DMS53 (cell line): ENCODE measurements at regions not wholly inside any gene's neighbourhood (a gene's known extent, or its start where the extent isn't known, plus 50 kb on each side); places are given as distances from the start of the nearest gene placed in this dataset.

Source experiments
- DNase-seq: peaks from one replicate; lab custom pipeline; 2025; lab: John Stamatoyannopoulos, UW

GRCh38 chr6:82740072-82740471 is 325.6 kb downstream of the UBE3D start:
- peak; percentile 14 for DNase-seq

GRCh38 chr6:82741325-82741995 is 324.2 kb downstream of the UBE3D start:
- DNase-seq, result no peak

- DNase-seq, result no peak
These were observed 323.6 kb downstream of the UBE3D start for GRCh38 chr6:82741996-82742385.

GRCh38 chr6:82744286-82745015 is 321.2 kb downstream of the UBE3D start:
- DNase-seq, result no peak

- no peak for DNase-seq
These were observed 315.1 kb downstream of the UBE3D start for GRCh38 chr6:82750556-82750955.

GRCh38 chr6:82751718-82752117 is 313.9 kb downstream of the UBE3D start:
- no peak for DNase-seq

- no peak for DNase-seq
These were observed 303.8 kb downstream of the UBE3D start for GRCh38 chr6:82761674-82762345.

- no peak for DNase-seq
These were observed 299.2 kb downstream of the UBE3D start for GRCh38 chr6:82766476-82766875.

- DNase-seq, result no peak
These were observed 298.6 kb downstream of the UBE3D start for GRCh38 chr6:82767037-82767436.

GRCh38 chr6:82767447-82767846 is 298.2 kb downstream of the UBE3D start:
- DNase-seq, result no peak

- no peak for DNase-seq
These were observed 292.6 kb downstream of the UBE3D start for GRCh38 chr6:82772851-82773717.

GRCh38 chr6:82775361-82775760 is 290.3 kb downstream of the UBE3D start:
- no peak for DNase-seq

- no peak for DNase-seq
These were observed 289.7 kb downstream of the UBE3D start for GRCh38 chr6:82775981-82776380.

GRCh38 chr6:82779041-82779440 is 286.6 kb downstream of the UBE3D start:
- no peak for DNase-seq

GRCh38 chr6:82780334-82780733 is 285.3 kb downstream of the UBE3D start:
- DNase-seq, result no peak

GRCh38 chr6:82781620-82782204 is 283.9 kb downstream of the UBE3D start:
- DNase-seq, result no peak

GRCh38 chr6:82783587-82784236 is 281.9 kb downstream of the UBE3D start:
- peak; percentile 49 for DNase-seq

GRCh38 chr6:82785206-82785605 is 280.4 kb downstream of the UBE3D start:
- DNase-seq, result peak; percentile 2

- peak; percentile 76 for DNase-seq
These were observed 279.4 kb downstream of the UBE3D start for GRCh38 chr6:82786248-82786647.

GRCh38 chr6:82795940-82796339 is 269.7 kb downstream of the UBE3D start:
- no peak for DNase-seq

GRCh38 chr6:82801083-82801482 is 264.6 kb downstream of the UBE3D start:
- DNase-seq, result no peak
